Type B pancreatic cell (in vitro differentiated cells): ENCODE measurements at regions not wholly inside any gene's neighbourhood (a gene's known extent, or its start where the extent isn't known, plus 50 kb on each side); places are given as distances from the start of the nearest gene placed in this dataset.

ENCODE experiments used
- DNase-seq: peaks from one replicate; pipeline ENCODE4 v3.0.0; 2021; ENCODE audit warnings: mixed read lengths; ENCODE audit not compliant: unreplicated experiment; ENCODE audit errors: extremely low spot score
- H3K27ac Mint-ChIP-seq: 2 replicates; pipeline ENCODE4 v1.8.0; 2021; ENCODE audit warnings: mild to moderate bottlenecking, mixed read lengths
- H3K27me3 Mint-ChIP-seq: 2 replicates; pipeline ENCODE4 v1.8.0; 2021; ENCODE audit warnings: mixed read lengths
- H3K36me3 Mint-ChIP-seq: 2 replicates; pipeline ENCODE4 v1.8.0; 2021; ENCODE audit warnings: mixed read lengths
- H3K4me1 Mint-ChIP-seq: one replicate; pipeline ENCODE4 v1.8.0; 2021; ENCODE audit warnings: mixed read lengths; ENCODE audit not compliant: unreplicated experiment
- H3K4me3 Mint-ChIP-seq: 2 replicates; pipeline ENCODE4 v1.8.0; 2021; ENCODE audit warnings: mild to moderate bottlenecking, mixed read lengths
- H3K9me3 Mint-ChIP-seq: 2 replicates; pipeline ENCODE4 v1.8.0; 2021; ENCODE audit warnings: mixed read lengths
- CTCF ChIP-seq: fragments of 200-600 bp; sonication (generic); conservative IDR thresholded peaks from 2 replicates; pipeline ENCODE4 v1.5.0; 2021; ENCODE audit warnings: antibody characterized with exemption, mild to moderate bottlenecking

GRCh38 chr21:24824209-24824608, 783.1 kb downstream of the MRPL39 start:
- no peaks in the 10 kb centered on the region for H3K36me3 Mint-ChIP-seq
- H3K4me1 Mint-ChIP-seq, result no peaks in the 10 kb centered on the region
- no peak for TF ChIP-seq CTCF

GRCh38 chr21:24823247-24823646, 784.0 kb downstream of the MRPL39 start:
- DNase-seq, result no peak
- Mint-ChIP-seq H3K27ac (no peak overlapping the region), H3K27me3 (no peaks in the 10 kb centered on the region), H3K4me3 (no peak overlapping the region), H3K4me1 (no peaks in the 10 kb centered on the region), H3K9me3 (no peaks in the 10 kb centered on the region), H3K36me3 (no peaks in the 10 kb centered on the region)
- no peak for TF ChIP-seq CTCF

More at GRCh38 chr21:24824209-24824608, 783.1 kb downstream of the MRPL39 start:
- Mint-ChIP-seq H3K27me3 (no peaks in the 10 kb centered on the region), H3K9me3 (no peaks in the 10 kb centered on the region), H3K4me3 (no peak overlapping the region), H3K27ac (no peak overlapping the region)
- DNase-seq, result no peak

GRCh38 chr21:24785033-24785432, 822.2 kb downstream of the MRPL39 start:
- Mint-ChIP-seq H3K4me3 (no peak overlapping the region), H3K4me1 (no peaks in the 10 kb centered on the region), H3K36me3 (no peaks in the 10 kb centered on the region), H3K9me3 (no peaks in the 10 kb centered on the region), H3K27me3 (no peaks in the 10 kb centered on the region), H3K27ac (no peak overlapping the region)
- DNase-seq, result no peak
- no peak for TF ChIP-seq CTCF

- Mint-ChIP-seq H3K4me3 (no peak overlapping the region), H3K9me3 (no peaks in the 10 kb centered on the region), H3K27me3 (no peaks in the 10 kb centered on the region), H3K36me3 (no peaks in the 10 kb centered on the region), H3K27ac (no peak overlapping the region), H3K4me1 (no peaks in the 10 kb centered on the region)
- DNase-seq, result no peak
- no peak for TF ChIP-seq CTCF
Measured at GRCh38 chr21:24781146-24781545, 826.1 kb downstream of the MRPL39 start.

DNA sequence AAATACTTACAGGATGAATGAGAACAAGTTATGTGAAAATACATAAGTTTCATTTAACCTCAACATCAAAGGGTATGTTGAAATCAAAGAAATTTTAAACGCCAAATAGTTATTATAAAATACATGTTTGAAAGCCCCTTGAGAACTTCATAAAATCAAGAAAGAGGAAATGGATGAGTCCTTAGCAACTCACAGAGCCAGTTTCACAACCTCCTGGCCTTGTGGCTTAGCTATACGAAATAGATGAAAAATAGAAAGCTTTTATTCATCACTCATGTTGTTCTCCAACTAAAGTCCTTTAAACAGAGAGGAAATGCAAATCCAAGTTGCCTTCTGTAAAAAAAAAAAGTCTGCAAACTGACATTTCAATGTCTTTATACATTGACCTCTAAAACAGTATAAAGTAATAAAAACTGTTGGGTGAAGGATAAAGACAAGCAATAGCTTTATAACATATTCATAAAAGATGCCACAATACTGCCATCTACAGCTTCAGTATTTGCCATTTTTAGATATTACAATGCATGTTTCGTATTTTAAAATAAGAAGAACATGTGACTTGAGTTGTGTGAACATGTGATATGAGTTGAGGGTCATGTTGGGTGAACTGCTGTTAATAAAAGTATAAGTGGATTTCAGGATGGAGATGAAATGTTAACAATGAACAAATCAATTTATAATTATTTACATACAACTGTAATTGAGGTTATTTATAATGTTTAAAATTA, 847.8 kb downstream of the MRPL39 start:
- H3K4me1 Mint-ChIP-seq, result no peaks in the 10 kb centered on the region
- TF ChIP-seq CTCF, result no peak
- no peak overlapping the region for H3K27ac Mint-ChIP-seq
- DNase-seq, result no peak
- H3K9me3 Mint-ChIP-seq, result no peaks in the 10 kb centered on the region
- no peaks in the 10 kb centered on the region for H3K36me3 Mint-ChIP-seq
- H3K4me3 Mint-ChIP-seq, result no peak overlapping the region
- no peaks in the 10 kb centered on the region for H3K27me3 Mint-ChIP-seq

DNA sequence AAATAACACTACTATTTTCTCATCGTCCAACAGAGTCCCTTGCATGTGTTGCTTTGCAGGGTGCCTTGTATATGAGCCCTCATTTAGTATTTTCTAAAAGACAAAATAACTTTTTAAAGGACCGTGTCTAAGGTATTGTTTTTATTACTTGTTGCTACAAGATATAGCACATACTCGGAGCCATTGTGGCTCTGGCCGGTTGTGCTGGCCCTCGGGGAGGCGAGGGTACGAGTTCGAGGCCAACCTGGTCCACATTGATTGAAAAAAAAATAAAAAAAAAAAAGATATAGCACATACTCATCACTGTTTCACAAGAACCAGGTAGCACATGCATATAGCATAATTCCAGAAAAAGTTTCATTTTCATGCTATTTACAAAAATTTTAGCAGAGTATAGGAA, 869.2 kb downstream of the MRPL39 start:
- no peak for TF ChIP-seq CTCF
- H3K4me3 Mint-ChIP-seq, result no peak overlapping the region
- H3K36me3 Mint-ChIP-seq, result no peaks in the 10 kb centered on the region
- no peaks in the 10 kb centered on the region for H3K27me3 Mint-ChIP-seq
- no peaks in the 10 kb centered on the region for H3K4me1 Mint-ChIP-seq
- no peaks in the 10 kb centered on the region for H3K9me3 Mint-ChIP-seq
- no peak overlapping the region for H3K27ac Mint-ChIP-seq
- no peak for DNase-seq
